Activated T-helper 2 cell treated with anti-CD3 and anti-CD28 coated beads, Interferon-gamma antibody, Interleukin-2, Interleukin-4, amounts not matched to agents 10 μg/mL and 5 μg/mL and 100 μg/mL, durations not matched to agents 14 hours and 24 hours and 36 hours (primary cell): ENCODE measurements at regions not wholly inside any gene's neighbourhood (a gene's known extent, or its start where the extent isn't known, plus 50 kb on each side); places are given as distances from the start of the nearest gene placed in this dataset.

Experiments
- DNase-seq: peaks from one replicate; pipeline ENCODE4 v3.0.0; 2021; ENCODE audit warnings: low spot score
- H3K27ac Mint-ChIP-seq: one replicate; pipeline ENCODE4 v1.8.0; 2021; ENCODE audit warnings: mixed read lengths
- H3K27me3 Mint-ChIP-seq: one replicate; pipeline ENCODE4 v1.8.0; 2021; ENCODE audit warnings: low read depth, mixed read lengths
- H3K36me3 Mint-ChIP-seq: one replicate; pipeline ENCODE4 v1.8.0; 2021; ENCODE audit warnings: low read depth, mixed read lengths
- H3K4me1 Mint-ChIP-seq: one replicate; pipeline ENCODE4 v1.8.0; 2021; ENCODE audit warnings: low read depth, mixed read lengths
- H3K4me3 Mint-ChIP-seq: one replicate; pipeline ENCODE4 v1.8.0; 2021; ENCODE audit warnings: low read depth, mild to moderate bottlenecking, moderate library complexity, mixed read lengths
- H3K9me3 Mint-ChIP-seq: one replicate; pipeline ENCODE4 v1.8.0; 2021; ENCODE audit warnings: mixed read lengths
- intact Hi-C: fragments of 100-400 bp; cut with micrococcal nuclease; formaldehyde crosslinking; loops from one replicate; pipeline ENCODE4 v1.15.1; 2023

DNA sequence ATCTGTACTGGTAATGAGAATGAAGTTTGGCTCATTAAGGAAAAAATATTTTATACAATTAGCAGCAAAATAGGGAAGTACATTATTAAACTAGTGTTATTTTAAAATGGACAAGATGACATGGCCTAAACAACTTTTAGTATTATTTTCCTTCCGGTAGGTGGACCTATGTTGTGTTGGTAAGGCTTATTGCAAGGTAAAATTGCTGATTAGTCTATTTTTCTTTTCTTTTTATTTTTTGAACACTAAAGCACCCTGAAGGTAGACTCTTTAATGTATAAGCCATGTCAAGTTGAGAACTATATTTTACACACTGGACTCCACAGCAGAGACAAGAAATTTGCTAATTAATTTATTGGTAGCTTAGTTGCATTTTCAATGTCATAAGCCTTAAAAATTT is 239.5 kb upstream of the POT1 start:
- H3K36me3 Mint-ChIP-seq, result no peaks in the 10 kb centered on the region
- no peak for DNase-seq

DNA sequence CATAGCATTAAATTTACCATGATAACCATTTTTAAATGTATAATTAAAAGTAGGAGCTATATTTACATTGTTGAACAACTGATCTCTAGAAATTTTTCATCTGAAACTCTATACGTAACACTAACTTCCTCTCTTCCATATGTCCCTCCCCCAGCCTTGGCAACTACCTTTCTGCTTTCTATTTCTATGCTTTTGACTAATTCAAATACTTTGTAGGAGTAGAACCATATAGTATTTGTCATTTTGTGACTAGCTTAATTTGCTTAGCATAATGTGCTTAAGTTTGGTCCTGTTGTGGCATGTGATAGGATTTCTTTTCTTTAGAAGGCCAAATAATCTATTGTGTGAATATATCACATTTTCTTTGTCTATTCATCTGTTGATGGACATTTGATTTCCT is 225.3 kb upstream of the POT1 start:
- H3K4me3 Mint-ChIP-seq, result no peak overlapping the region
- no peaks in the 10 kb centered on the region for H3K27me3 Mint-ChIP-seq
- intact Hi-C loops, result no loop called here
- no peaks in the 10 kb centered on the region for H3K36me3 Mint-ChIP-seq
- H3K4me1 Mint-ChIP-seq, result no peaks in the 10 kb centered on the region
- no peak for DNase-seq
- H3K9me3 Mint-ChIP-seq, result no peaks in the 10 kb centered on the region
- H3K27ac Mint-ChIP-seq, result no peak overlapping the region

More for the DNA sequence above, 239.5 kb upstream of the POT1 start:
- Mint-ChIP-seq H3K4me3 (no peak overlapping the region), H3K27me3 (no peaks in the 10 kb centered on the region), H3K9me3 (no peaks in the 10 kb centered on the region), H3K27ac (no peak overlapping the region), H3K4me1 (no peaks in the 10 kb centered on the region)
- intact Hi-C loops, result no loop called here

GRCh38 chr7:125149151-125149550 is 219.5 kb upstream of the POT1 start:
- Mint-ChIP-seq H3K27ac (no peak overlapping the region), H3K4me1 (no peaks in the 10 kb centered on the region), H3K4me3 (no peak overlapping the region), H3K9me3 (no peaks in the 10 kb centered on the region), H3K36me3 (no peaks in the 10 kb centered on the region), H3K27me3 (no peaks in the 10 kb centered on the region)
- intact Hi-C loops, result no loop called here
- DNase-seq, result no peak

DNA sequence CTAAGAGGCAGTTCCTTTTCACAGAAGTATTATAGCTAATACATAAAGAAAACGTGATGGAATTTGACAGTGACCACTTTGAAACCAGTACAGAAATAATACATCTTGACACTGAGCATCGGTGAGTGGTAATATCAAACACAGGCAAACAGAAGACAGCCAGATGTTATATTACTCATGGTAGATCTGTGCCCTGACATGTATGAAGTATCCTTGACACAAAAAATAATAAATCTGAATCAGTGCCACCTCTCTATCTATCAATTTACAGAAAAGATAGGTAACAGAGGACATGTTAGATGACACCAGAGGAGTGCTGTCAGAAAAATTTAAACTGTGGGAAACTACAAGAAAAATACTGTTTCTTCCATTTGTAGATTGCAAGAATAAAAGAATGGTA is 217.4 kb upstream of the POT1 start:
- H3K9me3 Mint-ChIP-seq, result no peaks in the 10 kb centered on the region
- H3K27me3 Mint-ChIP-seq, result no peaks in the 10 kb centered on the region
- H3K27ac Mint-ChIP-seq, result no peak overlapping the region
- intact Hi-C loops, result no loop called here
- H3K4me1 Mint-ChIP-seq, result no peaks in the 10 kb centered on the region
- H3K36me3 Mint-ChIP-seq, result no peaks in the 10 kb centered on the region
- no peak for DNase-seq
- H3K4me3 Mint-ChIP-seq, result no peak overlapping the region

DNA sequence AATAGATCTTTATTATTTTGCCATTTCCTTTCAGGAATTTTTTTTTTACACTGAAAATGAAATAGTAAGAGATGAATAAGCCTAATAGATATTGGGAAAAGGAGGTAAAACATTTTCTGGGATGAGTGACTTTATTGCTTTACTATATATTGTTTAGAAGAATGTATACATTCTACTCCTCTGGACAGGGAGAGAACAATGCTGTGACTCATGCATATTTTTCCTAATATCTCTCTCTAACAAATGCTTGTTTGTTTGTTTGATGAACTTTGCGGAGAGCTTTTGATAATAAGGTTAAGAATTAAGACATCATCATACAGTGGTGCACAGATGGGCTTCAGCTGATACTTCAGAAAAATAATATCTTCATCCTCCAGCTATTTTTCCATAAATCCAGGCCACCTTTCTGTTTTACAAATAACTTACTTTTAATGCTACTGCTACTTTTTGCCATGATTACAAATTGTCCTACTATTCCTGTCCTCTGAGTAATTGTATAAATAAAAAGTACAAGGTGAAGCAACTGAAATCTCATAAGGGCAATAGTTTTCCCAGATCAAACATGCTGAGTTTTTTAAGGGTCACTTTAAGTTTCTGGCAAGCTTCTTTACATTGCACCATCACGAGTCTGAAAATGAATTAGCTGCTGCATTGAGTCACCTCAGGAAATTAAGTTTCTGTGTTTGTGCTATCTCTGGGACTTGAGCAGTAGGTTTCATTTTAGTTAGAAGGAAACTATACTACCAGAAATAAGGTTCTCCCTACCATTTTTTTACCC is 207.3 kb upstream of the POT1 start:
- DNase-seq, result no peak
- no peaks in the 10 kb centered on the region for H3K9me3 Mint-ChIP-seq
- no peaks in the 10 kb centered on the region for H3K27me3 Mint-ChIP-seq
- no peak overlapping the region for H3K27ac Mint-ChIP-seq
- H3K4me3 Mint-ChIP-seq, result no peak overlapping the region
- intact Hi-C loops, result no loop called here
- no peaks in the 10 kb centered on the region for H3K36me3 Mint-ChIP-seq
- no peaks in the 10 kb centered on the region for H3K4me1 Mint-ChIP-seq

GRCh38 chr7:125136341-125136740 is 206.7 kb upstream of the POT1 start:
- Mint-ChIP-seq H3K9me3 (no peaks in the 10 kb centered on the region), H3K4me1 (no peaks in the 10 kb centered on the region), H3K4me3 (no peak overlapping the region), H3K27me3 (no peaks in the 10 kb centered on the region), H3K36me3 (no peaks in the 10 kb centered on the region), H3K27ac (no peak overlapping the region)
- intact Hi-C loops, result no loop called here
- no peak for DNase-seq

DNA sequence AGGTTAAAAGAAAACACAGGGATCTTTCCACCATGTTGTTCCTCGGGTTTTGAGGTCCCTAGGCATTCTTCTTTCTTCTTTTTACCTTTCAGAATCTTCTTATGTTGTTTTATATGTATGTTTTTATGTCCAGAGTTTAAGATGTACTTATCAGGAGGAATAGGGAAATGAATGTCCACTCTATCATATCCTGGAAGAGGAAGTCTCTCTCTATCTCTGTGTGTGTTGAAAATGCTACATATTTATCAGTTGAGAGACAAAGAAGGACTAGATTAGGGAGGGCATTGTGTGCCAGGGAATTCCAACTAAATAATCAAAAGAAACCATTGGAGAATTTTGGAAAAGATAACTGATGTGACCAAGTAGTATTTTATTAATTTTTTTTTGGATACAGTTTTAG is 200.5 kb upstream of the POT1 start:
- no peaks in the 10 kb centered on the region for H3K4me1 Mint-ChIP-seq
- no peaks in the 10 kb centered on the region for H3K27me3 Mint-ChIP-seq
- intact Hi-C loops, result no loop called here
- H3K9me3 Mint-ChIP-seq, result no peaks in the 10 kb centered on the region
- no peaks in the 10 kb centered on the region for H3K36me3 Mint-ChIP-seq
- H3K27ac Mint-ChIP-seq, result no peak overlapping the region
- H3K4me3 Mint-ChIP-seq, result no peak overlapping the region
- DNase-seq, result no peak

DNA sequence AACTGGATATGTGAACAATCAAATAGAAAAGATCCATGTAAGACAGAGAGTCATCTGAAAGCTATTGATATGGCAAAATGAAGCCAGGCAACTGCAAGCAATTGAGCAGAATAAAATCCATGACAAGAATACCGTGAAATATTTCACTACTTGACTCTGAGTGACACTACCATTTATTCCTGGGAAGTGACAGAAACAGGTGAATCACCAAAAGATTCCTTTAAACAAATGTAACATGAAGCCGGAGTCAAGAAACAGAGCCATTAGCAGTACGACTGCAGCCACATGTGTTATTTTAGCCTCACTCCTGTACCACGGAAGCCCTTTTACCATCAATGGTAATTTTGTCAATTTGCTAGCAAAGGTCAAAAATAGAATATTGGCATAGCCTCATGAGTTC is 197.7 kb upstream of the POT1 start:
- DNase-seq, result no peak
- intact Hi-C loops, result no loop called here
- Mint-ChIP-seq H3K4me3 (no peak overlapping the region), H3K27me3 (no peaks in the 10 kb centered on the region), H3K27ac (no peak overlapping the region), H3K9me3 (peaks cover 4% of the 10 kb centered on the region), H3K4me1 (no peaks in the 10 kb centered on the region), H3K36me3 (no peaks in the 10 kb centered on the region)

GRCh38 chr7:125126376-125126775 is 196.8 kb upstream of the POT1 start:
- H3K36me3 Mint-ChIP-seq, result no peaks in the 10 kb centered on the region
- peaks cover 4% of the 10 kb centered on the region for H3K9me3 Mint-ChIP-seq
- no peaks in the 10 kb centered on the region for H3K27me3 Mint-ChIP-seq
- no peak overlapping the region for H3K4me3 Mint-ChIP-seq
- H3K27ac Mint-ChIP-seq, result no peak overlapping the region
- no peaks in the 10 kb centered on the region for H3K4me1 Mint-ChIP-seq
- DNase-seq, result no peak
- intact Hi-C loops, result no loop called here

DNA sequence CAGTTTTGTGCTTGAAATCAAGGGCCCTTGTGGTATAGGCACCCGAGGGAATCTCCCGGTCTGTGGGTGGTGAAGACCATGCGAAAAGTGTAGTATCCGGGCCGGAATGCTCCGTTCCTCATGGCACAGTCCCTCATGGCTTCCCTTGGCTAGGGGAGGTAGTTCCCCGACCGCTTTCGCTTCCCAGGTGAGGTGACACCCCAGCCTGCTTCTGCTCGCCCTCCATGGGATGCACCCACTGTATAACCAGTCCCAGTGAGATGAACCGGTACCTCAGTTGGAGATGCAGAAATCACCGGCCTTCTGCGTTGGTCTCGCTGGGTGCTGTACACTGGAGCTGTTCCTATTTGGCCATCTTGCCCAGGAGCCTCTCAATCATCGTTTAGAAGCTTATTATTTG is 195.7 kb upstream of the POT1 start:
- Mint-ChIP-seq H3K27ac (no peak overlapping the region), H3K4me1 (no peaks in the 10 kb centered on the region), H3K36me3 (no peaks in the 10 kb centered on the region), H3K4me3 (no peak overlapping the region), H3K9me3 (peaks cover 4% of the 10 kb centered on the region), H3K27me3 (no peaks in the 10 kb centered on the region)
- intact Hi-C loops, result no loop called here
- DNase-seq, result no peak

GRCh38 chr7:125122173-125122572 is 192.5 kb upstream of the POT1 start:
- intact Hi-C loops, result no loop called here
- no peaks in the 10 kb centered on the region for H3K4me1 Mint-ChIP-seq
- DNase-seq, result no peak
- H3K9me3 Mint-ChIP-seq, result peaks cover 4% of the 10 kb centered on the region
- H3K27me3 Mint-ChIP-seq, result no peaks in the 10 kb centered on the region
- H3K27ac Mint-ChIP-seq, result no peak overlapping the region
- H3K4me3 Mint-ChIP-seq, result no peak overlapping the region
- no peaks in the 10 kb centered on the region for H3K36me3 Mint-ChIP-seq

DNA sequence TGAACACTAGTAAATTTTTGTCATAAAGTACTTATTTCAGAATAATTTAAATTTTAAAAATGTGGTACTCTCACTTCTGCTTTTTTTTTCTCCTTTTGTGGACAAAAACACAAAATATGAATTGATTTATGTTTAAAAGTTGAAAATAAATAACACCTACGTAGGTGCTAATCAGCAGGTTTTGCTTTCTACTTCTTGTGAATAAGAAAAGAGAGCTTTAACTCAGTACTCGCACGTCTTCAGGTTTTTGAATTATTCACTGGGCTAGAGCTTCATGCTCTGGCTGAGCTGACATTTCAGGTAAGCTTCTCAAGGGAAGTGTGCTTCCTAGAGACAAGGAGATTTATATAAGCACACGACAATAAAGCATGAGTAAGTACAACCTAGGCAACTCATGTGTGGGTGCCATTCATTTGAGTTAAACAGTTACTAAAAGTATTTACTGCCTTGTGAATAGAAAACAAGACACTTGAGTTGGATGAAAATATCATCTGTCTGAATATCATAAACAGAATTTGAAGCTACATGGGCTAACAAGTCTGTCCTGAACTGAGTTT is 190.0 kb upstream of the POT1 start:
- Mint-ChIP-seq H3K9me3 (peaks cover 2% of the 10 kb centered on the region), H3K27ac (no peak overlapping the region), H3K4me1 (no peaks in the 10 kb centered on the region), H3K36me3 (no peaks in the 10 kb centered on the region), H3K4me3 (no peak overlapping the region), H3K27me3 (no peaks in the 10 kb centered on the region)
- DNase-seq, result no peak
- intact Hi-C loops, result no loop called here

DNA sequence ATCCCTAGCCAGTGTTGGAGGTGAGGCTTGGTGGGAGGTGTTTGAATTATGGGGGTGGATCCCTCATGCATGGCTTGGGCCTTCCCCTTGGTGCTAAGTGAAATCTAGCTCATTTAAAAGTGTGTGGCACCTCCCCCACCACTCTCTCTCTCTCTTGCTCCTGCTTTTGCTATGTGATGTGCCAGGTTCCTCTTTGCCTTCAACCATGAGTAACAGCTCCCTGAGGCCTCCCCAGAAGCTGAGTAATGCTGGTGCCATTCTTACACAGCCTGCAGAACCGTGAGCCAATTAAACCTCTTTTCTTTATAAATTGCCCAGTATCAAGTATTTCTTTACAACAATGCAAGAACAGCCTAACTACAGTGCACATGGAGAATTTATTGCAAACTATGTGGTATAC is 188.8 kb upstream of the POT1 start:
- Mint-ChIP-seq H3K9me3 (no peaks in the 10 kb centered on the region), H3K4me1 (no peaks in the 10 kb centered on the region), H3K36me3 (no peaks in the 10 kb centered on the region), H3K27me3 (no peaks in the 10 kb centered on the region), H3K27ac (no peak overlapping the region), H3K4me3 (no peak overlapping the region)
- no peak for DNase-seq
- intact Hi-C loops, result no loop called here

DNA sequence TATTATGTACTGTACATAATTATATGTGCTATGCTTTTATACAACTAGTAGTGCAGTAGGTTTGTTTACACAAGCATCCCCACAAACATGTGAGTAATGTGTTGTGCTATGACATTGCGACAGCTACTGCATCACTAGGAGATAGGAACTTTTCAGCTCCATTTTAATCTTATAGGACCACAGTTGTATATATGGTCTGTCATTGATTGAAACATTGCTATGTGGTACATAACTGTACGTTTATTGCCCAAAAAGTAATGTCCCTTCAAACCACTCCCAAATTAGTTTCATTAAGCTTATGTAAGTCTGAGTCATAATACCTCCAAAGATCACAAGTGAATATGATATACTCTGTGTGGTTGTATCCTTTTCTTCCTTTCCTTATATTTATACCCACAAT is 183.2 kb upstream of the POT1 start:
- Mint-ChIP-seq H3K36me3 (no peaks in the 10 kb centered on the region), H3K27me3 (no peaks in the 10 kb centered on the region), H3K27ac (no peak overlapping the region), H3K9me3 (no peaks in the 10 kb centered on the region), H3K4me3 (no peak overlapping the region), H3K4me1 (no peaks in the 10 kb centered on the region)
- intact Hi-C loops, result no loop called here
- no peak for DNase-seq
